HEK293T (cell line): ENCODE measurements at regions not wholly inside any gene's neighbourhood (a gene's known extent, or its start where the extent isn't known, plus 50 kb on each side); places are given as distances from the start of the nearest gene placed in this dataset.

Experiments
- ARNT ChIP-seq: fragments of 450-650 bp; IDR thresholded peaks from 2 replicates; pipeline ENCODE4 v1.6.1; 2017; ENCODE audit warnings: mild to moderate bottlenecking
- BHLHE40 ChIP-seq: fragments of 450-650 bp; IDR thresholded peaks from 2 replicates; pipeline ENCODE4 v1.6.1; 2016; ENCODE audit warnings: mild to moderate bottlenecking, moderate library complexity, borderline replicate concordance
- FOXA1 ChIP-seq: fragments of 450-650 bp; IDR thresholded peaks from 2 replicates; pipeline ENCODE4 v1.6.1; 2016; ENCODE audit warnings: mild to moderate bottlenecking
- FOXM1 ChIP-seq: fragments of 450-650 bp; IDR thresholded peaks from 2 replicates; pipeline ENCODE4 v1.6.1; 2017; ENCODE audit warnings: mild to moderate bottlenecking, borderline replicate concordance
- SP1 ChIP-seq: fragments of 450-650 bp; IDR thresholded peaks from 2 replicates; pipeline ENCODE4 v1.6.1; 2017

GRCh38 chr1:178573330-178573729 lies 60.4 kb downstream of the TEX35 start:
- no peak for TF ChIP-seq ARNT
- no peak for TF ChIP-seq SP1
- no peak for TF ChIP-seq FOXM1
- no peak for TF ChIP-seq BHLHE40
- TF ChIP-seq FOXA1 = no peak
